ENCODE measurements at regions not wholly inside any gene's neighbourhood (a gene's known extent, or its start where the extent isn't known, plus 50 kb on each side); places are given as distances from the start of the nearest gene placed in this dataset.

DNA sequence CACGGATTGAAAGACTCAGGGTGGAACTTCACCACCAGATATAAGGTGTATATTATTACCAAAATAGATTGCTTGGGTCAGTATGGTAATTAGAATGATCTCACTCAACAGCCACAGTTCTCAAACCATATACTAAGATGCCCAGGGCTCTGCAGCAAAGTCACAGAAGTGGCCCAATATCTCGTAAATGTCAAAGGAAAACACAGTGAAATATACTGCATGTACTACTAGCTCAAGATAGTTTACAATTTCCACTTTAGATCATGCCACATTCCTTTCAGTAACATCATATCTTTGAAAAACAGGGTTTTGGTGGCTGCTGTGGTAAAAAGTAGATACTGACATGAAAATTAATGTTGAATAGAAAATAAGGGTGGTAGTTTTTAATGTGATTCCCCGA, 180.3 kb upstream of the ATP1B1 start:
- no peak for DNase-seq (ENCODE audit: low read depth, low spot score)
- in situ Hi-C loops (cut with HindIII; ENCODE audit: low pct_unique_long_range_greater_than_20kb, low sequenced_read_pairs), result no loop called here

DNA sequence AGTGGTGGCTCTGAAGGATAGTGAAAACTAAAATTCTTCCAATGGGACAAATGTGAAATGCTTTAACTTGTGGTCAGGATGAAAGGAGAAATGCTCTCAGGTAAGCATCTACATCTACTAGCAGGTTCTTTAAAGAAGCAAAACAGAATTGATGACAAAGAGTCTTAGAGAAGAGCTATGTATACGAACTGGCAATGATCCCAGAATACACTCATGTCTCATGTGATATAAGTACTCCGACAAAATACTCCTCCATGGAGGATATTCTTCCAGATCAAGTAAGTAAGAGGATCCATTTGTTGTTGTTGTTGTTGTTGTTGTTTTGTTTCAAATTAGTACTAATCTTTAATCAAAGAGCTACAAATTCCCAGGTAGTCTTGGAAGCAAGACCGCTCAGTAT, 174.0 kb upstream of the ATP1B1 start:
- in situ Hi-C loops (cut with HindIII; ENCODE audit: low pct_unique_long_range_greater_than_20kb, low sequenced_read_pairs), result no loop called here
- no peak for DNase-seq (ENCODE audit: low read depth, low spot score)

DNA sequence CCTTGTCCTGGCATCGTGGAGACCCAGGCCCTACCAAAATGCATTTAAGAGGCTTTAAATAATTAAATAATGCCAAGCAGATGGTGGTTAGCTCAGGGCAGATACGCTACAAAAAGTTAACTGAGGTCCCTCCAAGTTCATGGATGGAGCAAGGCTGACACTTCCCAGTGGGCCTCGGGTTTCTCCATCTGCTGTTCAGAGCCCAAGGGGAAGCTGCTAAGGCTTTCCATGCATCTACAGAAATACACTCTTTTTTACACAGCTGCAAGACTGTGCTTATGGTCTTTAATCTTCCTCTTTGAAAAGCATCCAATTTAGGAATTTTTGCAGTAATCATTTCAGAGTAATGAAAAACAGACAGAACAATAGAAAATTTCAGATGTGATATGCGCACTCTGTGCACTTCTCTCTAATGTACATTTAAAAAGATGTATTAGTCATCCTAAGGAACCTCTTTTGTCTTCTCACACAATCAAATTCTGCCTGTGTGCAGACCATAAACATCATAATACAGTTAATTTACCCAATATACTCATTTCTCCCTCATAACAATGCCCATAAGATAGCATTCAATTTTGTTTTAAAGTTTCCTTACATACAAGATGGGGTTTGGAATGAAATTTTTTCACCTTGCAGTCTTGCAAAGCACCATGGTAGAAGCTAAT, 173.2 kb upstream of the ATP1B1 start:
- in situ Hi-C loops (cut with HindIII; ENCODE audit: low pct_unique_long_range_greater_than_20kb, low sequenced_read_pairs), result no loop called here
- no peak for DNase-seq (ENCODE audit: low read depth, low spot score)

DNA sequence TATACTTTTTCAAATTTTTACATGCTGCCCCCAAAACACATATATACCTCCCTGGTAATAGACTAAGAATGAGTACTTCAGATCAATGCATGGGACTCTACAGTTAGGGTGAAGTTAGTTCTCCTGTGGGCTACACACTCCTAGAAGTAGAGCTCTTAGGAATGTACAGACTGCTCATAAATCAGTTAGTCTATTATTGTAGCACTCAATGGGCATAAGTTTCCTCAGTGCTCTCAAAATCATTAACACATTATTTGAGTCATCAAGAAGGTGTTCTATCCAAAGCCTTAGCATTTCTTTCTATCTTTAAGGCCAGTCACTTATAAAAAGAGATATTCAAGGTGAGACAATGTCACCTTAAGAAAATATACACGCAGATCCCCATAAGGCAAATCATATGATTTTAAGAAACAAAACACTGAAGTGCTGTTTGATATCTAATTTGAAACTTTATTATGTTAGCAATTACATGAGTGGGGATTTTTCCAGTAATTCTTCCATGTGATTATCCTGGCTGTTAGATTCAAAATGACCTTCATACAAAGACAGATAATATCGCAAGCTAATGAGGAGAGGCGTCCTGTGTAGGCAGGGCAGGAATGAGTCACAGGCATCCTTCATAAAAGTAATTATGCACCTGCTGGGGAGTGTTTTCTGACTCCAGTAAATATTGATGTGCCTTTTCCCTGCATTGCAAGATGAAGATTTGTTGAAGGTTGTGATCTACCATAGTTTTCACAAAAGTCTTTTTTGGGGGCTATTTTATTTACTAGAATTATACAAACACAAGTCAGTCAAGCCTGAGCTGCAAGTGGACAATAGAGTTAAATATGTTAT, 167.2 kb upstream of the ATP1B1 start:
- DNase-seq (ENCODE audit: low read depth, low spot score), result no peak
- in situ Hi-C loops (cut with HindIII; ENCODE audit: low pct_unique_long_range_greater_than_20kb, low sequenced_read_pairs), result no loop called here

DNA sequence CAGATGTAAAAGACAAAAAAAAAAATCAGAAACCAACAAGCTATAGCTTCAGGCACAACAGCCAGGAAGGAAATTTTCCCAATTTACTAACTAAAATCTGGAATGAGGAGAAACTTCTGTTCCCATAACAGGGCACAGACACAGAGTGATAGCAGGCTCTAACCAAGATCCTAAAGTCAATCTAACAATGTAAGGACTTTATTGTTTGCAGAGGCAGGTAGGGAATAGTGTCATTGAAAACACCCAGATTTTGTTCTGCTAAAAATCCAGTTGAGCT, 166.6 kb upstream of the ATP1B1 start:
- DNase-seq (ENCODE audit: low read depth, low spot score), result no peak
- in situ Hi-C loops (cut with HindIII; ENCODE audit: low pct_unique_long_range_greater_than_20kb, low sequenced_read_pairs), result no loop called here

DNA sequence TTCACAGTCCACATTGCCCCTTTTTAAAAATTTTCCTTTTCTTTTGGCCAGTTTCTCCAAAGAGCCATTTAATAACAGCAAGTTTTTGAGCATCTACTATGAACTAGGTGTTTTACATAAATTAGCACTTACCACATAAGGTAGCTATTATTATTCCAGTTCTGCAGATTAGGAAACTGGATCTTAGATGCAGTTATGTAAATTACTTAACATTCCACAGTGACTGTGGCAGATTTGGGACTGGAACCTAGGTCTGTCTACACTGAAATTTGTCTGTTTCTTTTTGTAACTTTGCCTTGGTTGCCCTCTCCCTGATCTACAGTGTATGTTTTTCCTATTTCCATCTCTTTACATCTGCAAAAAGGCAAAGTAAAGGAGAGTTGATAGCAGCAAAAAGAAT, 164.8 kb upstream of the ATP1B1 start:
- in situ Hi-C loops (cut with HindIII; ENCODE audit: low pct_unique_long_range_greater_than_20kb, low sequenced_read_pairs), result no loop called here
- no peak for DNase-seq (ENCODE audit: low read depth, low spot score)

DNA sequence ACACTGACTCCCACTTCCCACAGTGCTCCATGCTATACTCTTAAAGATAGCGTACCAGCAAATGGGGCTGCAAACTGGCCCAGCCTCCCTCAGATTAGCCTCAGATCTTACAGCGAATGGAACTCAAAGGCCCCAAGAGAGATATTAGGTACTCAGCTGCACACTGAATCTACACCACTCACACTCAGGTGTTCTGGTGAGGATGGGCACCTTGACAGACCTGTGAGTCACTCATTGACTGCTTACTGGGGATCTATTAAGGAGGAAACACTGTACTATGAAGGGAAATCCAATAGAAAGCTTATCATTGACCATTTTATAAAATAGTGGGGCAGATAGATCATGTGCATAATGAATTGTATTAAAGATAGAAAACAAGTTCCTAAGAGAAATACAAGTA, 164.3 kb upstream of the ATP1B1 start:
- in situ Hi-C loops (cut with HindIII; ENCODE audit: low pct_unique_long_range_greater_than_20kb, low sequenced_read_pairs), result no loop called here
- DNase-seq (ENCODE audit: low read depth, low spot score), result no peak

DNA sequence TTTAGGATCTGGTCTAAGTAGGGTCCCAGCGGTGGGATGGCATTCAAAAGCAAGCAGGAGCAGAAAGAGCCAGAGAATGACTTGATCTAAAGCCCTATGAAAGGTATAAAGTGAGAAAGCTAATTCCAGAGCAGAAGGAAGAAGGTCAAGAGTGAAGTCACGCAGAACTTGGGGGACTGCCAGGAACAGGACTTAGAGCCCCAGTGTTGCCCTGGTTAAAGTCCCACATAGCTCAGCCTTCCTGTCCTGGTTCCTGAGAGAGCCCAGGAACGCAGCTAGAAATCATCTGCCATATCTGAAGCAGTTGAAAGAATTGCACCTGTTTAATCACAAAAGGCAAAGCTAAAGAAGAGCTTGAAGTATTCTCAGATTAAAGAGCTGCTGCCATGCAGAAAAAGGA, 160.6 kb upstream of the ATP1B1 start:
- in situ Hi-C loops (cut with HindIII; ENCODE audit: low pct_unique_long_range_greater_than_20kb, low sequenced_read_pairs), result no loop called here
- no peak for DNase-seq (ENCODE audit: low read depth, low spot score)

DNA sequence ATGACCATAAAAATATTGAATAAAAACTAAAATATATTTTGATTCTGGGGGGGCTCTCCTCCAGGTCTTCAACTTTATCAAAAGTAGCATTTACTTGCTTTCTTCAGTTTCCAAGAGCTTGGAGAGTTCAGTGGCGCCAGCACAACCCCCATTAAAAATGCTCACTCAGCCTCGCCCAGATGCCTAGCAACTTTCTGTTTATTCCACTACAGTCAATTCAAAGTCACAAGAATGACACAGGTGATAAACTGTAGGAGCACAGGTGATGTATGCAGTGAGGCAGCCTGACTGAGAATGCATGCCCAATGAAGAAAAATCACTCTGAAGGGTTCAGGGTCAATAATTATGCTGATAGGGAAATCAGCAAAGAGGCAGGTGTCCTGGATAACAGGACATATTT, 159.4 kb upstream of the ATP1B1 start:
- no peak for DNase-seq (ENCODE audit: low read depth, low spot score)
- in situ Hi-C loops (cut with HindIII; ENCODE audit: low pct_unique_long_range_greater_than_20kb, low sequenced_read_pairs), result no loop called here

DNA sequence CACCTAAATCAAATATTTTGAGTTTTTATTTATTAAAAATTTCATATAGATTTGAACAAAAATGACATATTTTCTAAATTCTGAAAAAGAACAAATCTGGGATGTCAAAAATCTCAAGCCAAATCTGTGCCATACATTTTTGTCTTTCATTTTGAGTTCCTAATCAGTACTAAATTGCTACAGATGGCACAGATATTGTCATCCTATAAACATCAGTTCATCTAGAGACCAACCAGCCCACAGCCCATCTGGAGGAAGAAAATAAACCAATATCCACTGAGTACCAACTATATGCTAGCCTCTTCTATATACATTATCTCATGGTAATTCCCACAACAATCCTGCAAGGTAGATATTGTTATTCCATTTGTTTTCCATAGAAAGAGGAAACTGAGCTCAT, 156.8 kb upstream of the ATP1B1 start:
- in situ Hi-C loops (cut with HindIII; ENCODE audit: low pct_unique_long_range_greater_than_20kb, low sequenced_read_pairs), result no loop called here
- no peak for DNase-seq (ENCODE audit: low read depth, low spot score)

DNA sequence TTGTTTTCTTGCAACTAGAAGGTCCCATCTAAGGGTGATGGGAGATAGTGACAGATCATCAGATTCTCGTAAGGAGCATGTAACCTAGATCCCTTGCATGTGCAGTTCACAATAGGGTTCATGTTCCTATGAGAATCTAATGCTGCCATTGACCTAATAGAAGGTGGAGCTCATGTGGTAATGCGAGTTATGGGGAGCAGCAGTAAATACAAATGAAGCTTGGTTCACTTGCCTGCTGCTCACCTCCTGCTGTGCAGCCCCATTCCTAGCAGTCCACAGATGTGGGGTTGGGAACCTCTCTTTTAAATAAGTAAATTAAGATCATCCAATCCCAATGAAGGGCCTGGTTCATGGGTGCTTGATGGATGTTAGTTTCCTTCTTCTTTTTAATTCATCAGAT, 148.7 kb upstream of the ATP1B1 start:
- in situ Hi-C loops (cut with HindIII; ENCODE audit: low pct_unique_long_range_greater_than_20kb, low sequenced_read_pairs), result no loop called here
- DNase-seq (ENCODE audit: low read depth, low spot score), result no peak

DNA sequence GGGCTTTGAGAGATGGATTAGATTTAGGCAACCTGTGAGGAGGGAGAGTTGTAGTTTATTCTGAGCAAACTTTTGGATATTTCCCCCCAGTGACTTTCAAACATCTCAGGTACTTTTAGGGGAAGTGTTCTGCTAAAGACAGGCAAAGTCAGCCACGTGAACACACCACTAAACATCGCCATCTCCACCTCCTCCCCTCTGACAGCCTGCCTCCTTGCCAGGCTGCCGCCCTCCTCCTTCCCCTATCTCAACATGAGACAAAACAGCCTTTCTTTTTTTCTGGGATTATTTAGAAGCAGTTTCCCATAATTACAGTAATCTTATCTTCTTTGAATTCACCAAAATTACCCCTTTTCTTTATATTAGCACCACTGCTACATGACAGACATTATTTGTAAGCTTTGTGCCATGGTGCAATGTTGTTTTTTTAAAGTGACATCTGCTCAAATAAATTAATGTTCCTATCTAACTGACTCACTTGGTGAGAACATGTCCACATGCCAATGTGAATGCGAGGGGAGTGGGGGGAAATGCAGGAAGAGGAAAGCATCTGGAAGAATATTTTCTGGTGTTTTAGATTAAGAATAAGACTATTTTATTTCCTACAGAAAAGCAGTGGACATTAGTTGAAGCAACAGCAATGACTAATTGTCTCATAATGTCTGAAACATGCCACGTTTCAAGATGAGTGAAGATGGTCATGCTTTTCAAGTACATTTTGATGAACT, 147.8 kb upstream of the ATP1B1 start:
- in situ Hi-C loops (cut with HindIII; ENCODE audit: low pct_unique_long_range_greater_than_20kb, low sequenced_read_pairs), result no loop called here
- DNase-seq (ENCODE audit: low read depth, low spot score), result no peak

DNA sequence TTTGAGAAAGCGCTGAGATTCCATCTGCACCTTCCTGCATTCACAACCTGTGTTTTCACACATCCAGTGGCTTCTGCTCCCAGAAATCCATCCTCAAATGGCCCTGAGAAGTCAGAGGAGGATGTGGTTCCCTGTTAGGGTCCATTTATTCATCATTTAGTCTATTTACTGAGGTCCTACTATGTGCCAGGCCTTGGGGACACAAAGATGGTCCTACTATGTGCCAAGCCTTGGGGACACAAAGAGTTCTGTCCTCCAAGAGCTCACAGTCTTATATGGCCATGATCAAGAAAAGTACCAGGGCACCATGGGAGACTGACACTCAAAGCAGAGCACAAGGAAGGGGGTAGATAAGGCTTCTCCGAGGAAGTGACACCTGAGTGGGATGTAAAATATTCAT, 147.1 kb upstream of the ATP1B1 start:
- in situ Hi-C loops (cut with HindIII; ENCODE audit: low pct_unique_long_range_greater_than_20kb, low sequenced_read_pairs), result no loop called here
- DNase-seq (ENCODE audit: low read depth, low spot score), result no peak

DNA sequence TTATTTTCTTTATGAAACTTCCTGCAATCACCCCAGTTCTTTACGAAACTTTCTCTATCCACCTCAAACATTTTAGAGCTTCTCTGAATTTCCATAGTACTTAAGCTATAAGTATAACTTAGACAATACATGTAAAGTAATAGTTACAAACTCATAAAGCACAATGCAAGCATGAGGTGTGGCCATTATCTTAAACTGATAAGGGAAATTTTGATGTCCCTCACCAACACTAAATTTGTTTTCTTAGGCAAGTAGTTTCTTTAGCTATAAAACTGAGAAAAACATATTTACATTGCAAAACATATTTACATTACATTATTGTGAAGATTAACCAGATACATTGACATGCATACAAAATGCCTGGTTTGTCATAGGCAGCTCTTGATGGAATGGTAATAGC, 146.4 kb upstream of the ATP1B1 start:
- in situ Hi-C loops (cut with HindIII; ENCODE audit: low pct_unique_long_range_greater_than_20kb, low sequenced_read_pairs), result no loop called here

DNA sequence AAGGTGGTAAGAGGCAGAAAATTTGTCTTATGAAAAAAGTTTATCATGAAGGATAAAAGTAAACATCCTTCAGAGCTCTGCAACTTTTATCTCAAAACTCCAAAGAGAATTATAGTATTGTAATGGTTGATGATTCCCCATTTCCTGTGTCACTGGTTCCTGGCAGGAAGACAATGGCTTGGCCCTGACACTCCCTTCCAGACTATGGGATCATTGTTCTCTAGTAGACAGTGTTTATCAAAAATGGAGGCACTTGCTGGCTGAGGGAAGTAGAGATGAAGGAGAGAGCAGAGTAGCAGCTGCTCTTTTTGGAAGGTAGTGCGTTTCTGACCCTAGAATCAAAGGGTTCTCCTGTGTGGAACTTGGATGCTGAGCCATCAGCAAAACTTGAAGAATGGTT, 145.9 kb upstream of the ATP1B1 start:
- in situ Hi-C loops (cut with HindIII; ENCODE audit: low pct_unique_long_range_greater_than_20kb, low sequenced_read_pairs), result no loop called here
- DNase-seq (ENCODE audit: low read depth, low spot score), result no peak

More for the DNA sequence above, 146.4 kb upstream of the ATP1B1 start:
- DNase-seq (ENCODE audit: low read depth, low spot score), result no peak

DNA sequence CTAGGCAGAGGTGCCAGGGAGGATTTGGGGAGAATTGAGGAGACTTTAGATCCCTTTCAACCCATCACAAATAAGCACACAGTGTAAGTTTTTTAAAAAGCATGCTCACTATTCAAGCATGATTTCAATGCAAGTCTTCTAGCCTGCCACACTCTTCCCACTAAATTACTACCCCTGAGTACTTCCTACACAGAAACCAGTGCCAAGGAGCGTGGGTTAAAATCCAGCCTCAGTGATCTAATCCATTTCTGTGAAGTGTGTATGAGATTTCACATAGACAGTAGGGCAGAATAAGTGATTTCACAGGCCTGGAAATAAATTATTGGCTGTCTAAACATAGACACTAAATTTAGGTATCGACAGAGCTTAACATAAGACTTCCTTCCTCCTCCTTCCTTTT, 142.9 kb upstream of the ATP1B1 start:
- in situ Hi-C loops (cut with HindIII; ENCODE audit: low pct_unique_long_range_greater_than_20kb, low sequenced_read_pairs), result no loop called here
- DNase-seq (ENCODE audit: low read depth, low spot score), result no peak

DNA sequence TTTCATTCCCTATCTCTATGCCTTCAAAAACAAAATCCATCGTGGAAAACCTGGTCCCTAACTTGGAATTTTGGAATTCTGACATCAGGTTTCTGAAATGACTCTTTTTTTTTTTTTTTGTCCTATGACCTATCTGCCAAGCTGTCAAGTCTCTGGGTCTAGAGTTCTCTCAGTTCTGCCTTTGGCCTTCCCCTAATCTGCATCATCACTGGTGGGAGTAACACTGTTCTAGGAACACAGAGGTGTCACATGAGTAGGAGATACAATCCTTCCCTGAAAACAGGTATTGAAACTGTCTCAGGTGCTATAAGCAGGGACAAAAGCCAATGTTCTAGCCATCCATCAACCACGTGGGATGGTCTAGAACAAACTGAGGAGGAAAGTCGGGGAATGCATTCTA, 142.0 kb upstream of the ATP1B1 start:
- in situ Hi-C loops (cut with HindIII; ENCODE audit: low pct_unique_long_range_greater_than_20kb, low sequenced_read_pairs), result no loop called here
- DNase-seq (ENCODE audit: low read depth, low spot score), result no peak

DNA sequence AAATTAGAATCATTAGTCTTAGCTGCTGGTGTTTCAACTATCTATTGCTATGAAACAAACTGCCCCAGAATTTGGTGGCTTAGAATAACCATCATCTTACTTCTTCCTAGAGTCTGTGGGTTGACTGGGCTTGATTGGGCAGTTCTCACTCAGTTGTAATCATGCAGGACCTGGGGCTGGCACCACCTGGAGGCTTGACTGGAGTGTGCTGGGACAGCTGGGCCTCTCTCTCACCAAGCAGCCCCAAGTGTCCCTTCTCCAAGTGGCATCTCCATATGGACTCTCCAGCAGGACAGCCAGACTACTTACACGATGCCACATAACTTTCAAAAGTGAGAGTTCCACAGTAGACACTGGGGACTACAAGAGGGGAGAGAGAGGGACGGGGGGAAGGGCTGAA, 140.3 kb upstream of the ATP1B1 start:
- in situ Hi-C loops (cut with HindIII; ENCODE audit: low pct_unique_long_range_greater_than_20kb, low sequenced_read_pairs), result no loop called here
- no peak for DNase-seq (ENCODE audit: low read depth, low spot score)

DNA sequence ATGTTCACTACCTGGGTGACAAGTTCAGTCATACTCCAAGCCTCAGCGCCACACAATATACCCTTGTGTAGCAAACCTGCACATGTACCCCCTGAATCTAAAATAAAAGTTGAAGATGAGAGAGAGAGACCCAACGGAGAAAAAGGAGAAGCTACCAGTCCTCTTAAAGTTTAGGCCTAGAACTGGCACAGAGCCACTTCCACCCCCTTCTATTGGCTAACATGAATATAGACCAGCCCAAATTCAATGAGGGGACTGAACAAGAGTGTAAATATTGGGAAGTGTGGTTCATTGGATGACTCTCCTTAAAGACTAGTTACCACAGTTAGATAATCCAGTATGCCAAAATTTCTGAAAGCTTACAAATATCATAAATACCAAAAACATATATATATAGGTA, 139.9 kb upstream of the ATP1B1 start:
- in situ Hi-C loops (cut with HindIII; ENCODE audit: low pct_unique_long_range_greater_than_20kb, low sequenced_read_pairs), result no loop called here

More for the DNA sequence above, 139.9 kb upstream of the ATP1B1 start:
- DNase-seq (ENCODE audit: low read depth, low spot score), result no peak

Data from SK-MEL-5 (cell line).